Endodermal cell (in vitro differentiated cells): ENCODE measurements at regions not wholly inside any gene's neighbourhood (a gene's known extent, or its start where the extent isn't known, plus 50 kb on each side); places are given as distances from the start of the nearest gene placed in this dataset.

Source experiments
- DNase-seq: peaks from one replicate; pipeline ENCODE4 v3.0.0-alpha.2; 2017
- H3K27ac ChIP-seq: 2 replicates; pipeline ENCODE4 v1.5.1; 2013; ENCODE audit warnings: mild to moderate bottlenecking, low read depth, low read length, moderate library complexity
- H3K27me3 ChIP-seq: 2 replicates; pipeline ENCODE4 v1.6.1; 2013; ENCODE audit warnings: mild to moderate bottlenecking, low read length, moderate library complexity; ENCODE audit not compliant: insufficient read depth, control insufficient read depth, poor library complexity, severe bottlenecking
- H3K36me3 ChIP-seq: 2 replicates; pipeline ENCODE4 v1.7.0; 2013; ENCODE audit warnings: mild to moderate bottlenecking, low read length, moderate library complexity; ENCODE audit not compliant: control insufficient read depth, insufficient read depth
- H3K4me1 ChIP-seq: one replicate; pipeline ENCODE4 v1.7.0; 2013; ENCODE audit warnings: low read length; ENCODE audit not compliant: control insufficient read depth, insufficient read depth
- H3K4me3 ChIP-seq: 2 replicates; pipeline ENCODE4 v1.5.1; 2013; ENCODE audit warnings: mild to moderate bottlenecking, low read length, moderate library complexity
- H3K9ac ChIP-seq: 2 replicates; pipeline ENCODE4 v1.6.1; 2013; ENCODE audit warnings: mild to moderate bottlenecking, low read length, moderate library complexity; ENCODE audit not compliant: poor library complexity, severe bottlenecking; ENCODE audit errors: extremely low read depth
- H3K9me3 ChIP-seq: 2 replicates; pipeline ENCODE4 v1.6.1; 2013; ENCODE audit warnings: mild to moderate bottlenecking, low read length, moderate library complexity; ENCODE audit not compliant: control insufficient read depth
- H3K27ac Mint-ChIP-seq: 2 replicates; pipeline ENCODE4 v1.8.0; 2020; ENCODE audit warnings: mixed read lengths
- H3K27me3 Mint-ChIP-seq: 2 replicates; pipeline ENCODE4 v1.8.0; 2021; ENCODE audit warnings: mild to moderate bottlenecking, mixed read lengths; ENCODE audit not compliant: insufficient read depth
- H3K36me3 Mint-ChIP-seq: 2 replicates; pipeline ENCODE4 v1.8.0; 2020; ENCODE audit warnings: low read depth, mixed read lengths
- H3K4me1 Mint-ChIP-seq: 2 replicates; pipeline ENCODE4 v1.8.0; 2020; ENCODE audit warnings: mixed read lengths
- H3K4me3 Mint-ChIP-seq: 2 replicates; pipeline ENCODE4 v1.8.0; 2020; ENCODE audit warnings: mild to moderate bottlenecking, moderate library complexity, mixed read lengths
- H3K9me3 Mint-ChIP-seq: 2 replicates; pipeline ENCODE4 v1.8.0; 2020; ENCODE audit warnings: mild to moderate bottlenecking, mixed read lengths
- WGBS, 2 experiments: methylation state at CpG; one replicate each; pipeline versions ENCODE4 v1.1.5 to v1.1.7; 2013; ENCODE audit warnings: missing lambda C conversion rate in 2 of 2, mixed read lengths in 1 of 2; ENCODE audit not compliant: insufficient coverage in 1 of 2, insufficient read length in 1 of 2; 5-methylcytosine and 5-hydroxymethylcytosine counted together
- TF ChIP-seq, protein P1 (sequence below): fragments of 200-600 bp; sonication (generic); conservative IDR thresholded peaks from 2 replicates; pipeline ENCODE4 v1.5.0; 2021; ENCODE audit warnings: antibody characterized with exemption, mild to moderate bottlenecking

GRCh38 chr12:72829838-72830237, 557.7 kb downstream of the TRHDE start:
- peaks cover 5% of the 10 kb centered on the region for H3K4me1 ChIP-seq
- H3K9ac ChIP-seq = no peak overlapping the region
- TF ChIP-seq, protein P1, sequence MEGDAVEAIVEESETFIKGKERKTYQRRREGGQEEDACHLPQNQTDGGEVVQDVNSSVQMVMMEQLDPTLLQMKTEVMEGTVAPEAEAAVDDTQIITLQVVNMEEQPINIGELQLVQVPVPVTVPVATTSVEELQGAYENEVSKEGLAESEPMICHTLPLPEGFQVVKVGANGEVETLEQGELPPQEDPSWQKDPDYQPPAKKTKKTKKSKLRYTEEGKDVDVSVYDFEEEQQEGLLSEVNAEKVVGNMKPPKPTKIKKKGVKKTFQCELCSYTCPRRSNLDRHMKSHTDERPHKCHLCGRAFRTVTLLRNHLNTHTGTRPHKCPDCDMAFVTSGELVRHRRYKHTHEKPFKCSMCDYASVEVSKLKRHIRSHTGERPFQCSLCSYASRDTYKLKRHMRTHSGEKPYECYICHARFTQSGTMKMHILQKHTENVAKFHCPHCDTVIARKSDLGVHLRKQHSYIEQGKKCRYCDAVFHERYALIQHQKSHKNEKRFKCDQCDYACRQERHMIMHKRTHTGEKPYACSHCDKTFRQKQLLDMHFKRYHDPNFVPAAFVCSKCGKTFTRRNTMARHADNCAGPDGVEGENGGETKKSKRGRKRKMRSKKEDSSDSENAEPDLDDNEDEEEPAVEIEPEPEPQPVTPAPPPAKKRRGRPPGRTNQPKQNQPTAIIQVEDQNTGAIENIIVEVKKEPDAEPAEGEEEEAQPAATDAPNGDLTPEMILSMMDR = no peak
- H3K9me3 ChIP-seq = peaks cover 8% of the 10 kb centered on the region
- peaks cover 12% of the 10 kb centered on the region for H3K36me3 Mint-ChIP-seq
- 100% methylated on average over 1 of the region's 1 CpG; no CpG with 5 or more reads in 1 of the 2 experiments for WGBS, 2 experiments
- no peak overlapping the region for H3K27ac Mint-ChIP-seq
- H3K36me3 ChIP-seq = no peaks in the 10 kb centered on the region
- H3K27me3 ChIP-seq = no peaks in the 10 kb centered on the region
- H3K27me3 Mint-ChIP-seq = no peaks in the 10 kb centered on the region
- H3K4me1 Mint-ChIP-seq = peaks cover 17% of the 10 kb centered on the region
- H3K4me3 Mint-ChIP-seq = no peak overlapping the region
- no peak overlapping the region for H3K27ac ChIP-seq
- H3K9me3 Mint-ChIP-seq = peaks cover 18% of the 10 kb centered on the region
- no peak for DNase-seq
- H3K4me3 ChIP-seq = no peak overlapping the region

GRCh38 chr12:72832024-72832423, 559.9 kb downstream of the TRHDE start:
- WGBS, 2 experiments = 91 to 92% methylated on average over 2 to 4 of the region's 4 CpGs
- Histone ChIP-seq H3K36me3 (no peaks in the 10 kb centered on the region), H3K27me3 (no peaks in the 10 kb centered on the region), H3K4me3 (no peak overlapping the region), H3K4me1 (peaks cover 5% of the 10 kb centered on the region), H3K27ac (no peak overlapping the region), H3K9ac (no peak overlapping the region), H3K9me3 (no peaks in the 10 kb centered on the region)
- H3K27ac Mint-ChIP-seq = no peak overlapping the region
- TF ChIP-seq, protein P1 = no peak
- no peaks in the 10 kb centered on the region for H3K9me3 Mint-ChIP-seq
- H3K27me3 Mint-ChIP-seq = no peaks in the 10 kb centered on the region
- H3K36me3 Mint-ChIP-seq = no peaks in the 10 kb centered on the region
- peaks cover 10% of the 10 kb centered on the region for H3K4me1 Mint-ChIP-seq
- no peak overlapping the region for H3K4me3 Mint-ChIP-seq
- no peak for DNase-seq

DNA sequence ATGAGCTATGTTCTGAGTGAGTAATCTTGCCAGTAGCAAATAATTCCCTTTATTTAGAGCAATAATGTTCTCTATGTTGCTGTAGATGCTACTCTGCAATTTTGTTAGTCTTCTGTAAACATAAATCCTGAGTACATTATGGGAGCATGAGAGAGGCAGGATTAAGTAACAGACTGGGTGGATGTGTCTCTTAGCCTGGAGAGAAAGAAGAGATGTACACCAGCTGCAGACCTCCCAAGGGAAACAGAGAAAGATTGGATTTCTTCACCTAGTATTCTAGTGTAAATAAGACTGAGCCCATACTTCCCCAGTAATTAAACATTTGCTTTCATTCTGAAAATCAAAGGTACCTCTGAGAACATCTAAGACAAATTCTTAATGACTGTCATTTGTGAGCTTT, 564.0 kb downstream of the TRHDE start:
- Histone ChIP-seq H3K9ac (no peak overlapping the region), H3K4me1 (no peaks in the 10 kb centered on the region), H3K9me3 (no peaks in the 10 kb centered on the region), H3K36me3 (no peaks in the 10 kb centered on the region), H3K27ac (no peak overlapping the region), H3K4me3 (no peak overlapping the region), H3K27me3 (no peaks in the 10 kb centered on the region)
- Mint-ChIP-seq H3K27me3 (no peaks in the 10 kb centered on the region), H3K36me3 (no peaks in the 10 kb centered on the region), H3K4me1 (peaks cover 6% of the 10 kb centered on the region), H3K9me3 (no peaks in the 10 kb centered on the region), H3K27ac (no peak overlapping the region), H3K4me3 (no peak overlapping the region)
- DNase-seq = no peak
- TF ChIP-seq, protein P1 = no peak
